Activated T-helper 9 cell treated with anti-CD3 and anti-CD28 coated beads, Interleukin-2, amount 50 U/mL, for 16 hours (primary cell): ENCODE measurements at regions not wholly inside any gene's neighbourhood (a gene's known extent, or its start where the extent isn't known, plus 50 kb on each side); places are given as distances from the start of the nearest gene placed in this dataset.
A peak's percentile ranks its signal among the peaks of the same experiment; 100 is the strongest.

ENCODE experiments used
- DNase-seq: peaks from one replicate; pipeline ENCODE4 v3.0.0-alpha.2; 2020; ENCODE audit warnings: low read depth

- no peak for DNase-seq
Measured at GRCh38 chr2:9756692-9757250, 86.5 kb upstream of the TAF1B start.

GRCh38 chr2:9757501-9758264 lies 85.6 kb upstream of the TAF1B start:
- no peak for DNase-seq

GRCh38 chr2:9758741-9759140 lies 84.5 kb upstream of the TAF1B start:
- DNase-seq: no peak

GRCh38 chr2:9760069-9760901 lies 83.0 kb upstream of the TAF1B start:
- no peak for DNase-seq

GRCh38 chr2:9760902-9761228 lies 82.4 kb upstream of the TAF1B start:
- DNase-seq: no peak

- DNase-seq: no peak
Measured at GRCh38 chr2:9761577-9761976, 81.7 kb upstream of the TAF1B start.

GRCh38 chr2:9762164-9762563 lies 81.1 kb upstream of the TAF1B start:
- no peak for DNase-seq

GRCh38 chr2:9762941-9763340 lies 80.3 kb upstream of the TAF1B start:
- no peak for DNase-seq

GRCh38 chr2:9763356-9764152 lies 79.7 kb upstream of the TAF1B start:
- DNase-seq: no peak

- no peak for DNase-seq
Measured at GRCh38 chr2:9764153-9764778, 79.0 kb upstream of the TAF1B start.

GRCh38 chr2:9765611-9766531 lies 77.4 kb upstream of the TAF1B start:
- DNase-seq: no peak

- DNase-seq: no peak
Measured at GRCh38 chr2:9767656-9768281, 75.5 kb upstream of the TAF1B start.

- DNase-seq: no peak
Measured at GRCh38 chr2:9768388-9768787, 74.9 kb upstream of the TAF1B start.

- no peak for DNase-seq
Measured at GRCh38 chr2:9769171-9770005, 73.9 kb upstream of the TAF1B start.

GRCh38 chr2:9770006-9770307 lies 73.3 kb upstream of the TAF1B start:
- no peak for DNase-seq

GRCh38 chr2:9770308-9771100 lies 72.8 kb upstream of the TAF1B start:
- peak; percentile 42 for DNase-seq

- DNase-seq: no peak
Measured at GRCh38 chr2:9771101-9771449, 72.2 kb upstream of the TAF1B start.

GRCh38 chr2:9771481-9772017 lies 71.7 kb upstream of the TAF1B start:
- DNase-seq: no peak
